ENCODE measurements at regions not wholly inside any gene's neighbourhood (a gene's known extent, or its start where the extent isn't known, plus 50 kb on each side); places are given as distances from the start of the nearest gene placed in this dataset.

- DNase-seq (ENCODE audit: low spot score) = no peak
Measured at GRCh38 chr16:86917471-86918365, 339.4 kb downstream of the FOXL1 start.

- DNase-seq (ENCODE audit: low spot score) = no peak
Measured at GRCh38 chr16:86918637-86919036, 340.3 kb downstream of the FOXL1 start.

- DNase-seq (ENCODE audit: low spot score) = no peak
Measured at GRCh38 chr16:86919078-86919477, 340.7 kb downstream of the FOXL1 start.

GRCh38 chr16:86919578-86920305 is 341.4 kb downstream of the FOXL1 start:
- no peak for DNase-seq (ENCODE audit: low spot score)

- DNase-seq (ENCODE audit: low spot score) = no peak
Measured at GRCh38 chr16:86921289-86921688, 342.9 kb downstream of the FOXL1 start.

- no peak for DNase-seq (ENCODE audit: low spot score)
Measured at GRCh38 chr16:86922311-86922710, 344.0 kb downstream of the FOXL1 start.

GRCh38 chr16:86923656-86924055 is 345.3 kb downstream of the FOXL1 start:
- no peak for DNase-seq (ENCODE audit: low spot score)

GRCh38 chr16:86924537-86924936 is 346.2 kb downstream of the FOXL1 start:
- DNase-seq (ENCODE audit: low spot score) = no peak

- no peak for DNase-seq (ENCODE audit: low spot score)
Measured at GRCh38 chr16:86925067-86925791, 346.9 kb downstream of the FOXL1 start.

GRCh38 chr16:86926181-86927094 is 348.1 kb downstream of the FOXL1 start:
- no peak for DNase-seq (ENCODE audit: low spot score)

- no peak for DNase-seq (ENCODE audit: low spot score)
Measured at GRCh38 chr16:86927699-86928098, 349.4 kb downstream of the FOXL1 start.

- peak; percentile 3 for DNase-seq (ENCODE audit: low spot score)
Measured at GRCh38 chr16:86928523-86929011, 350.2 kb downstream of the FOXL1 start.

- DNase-seq (ENCODE audit: low spot score) = no peak
Measured at GRCh38 chr16:86929057-86929871, 350.9 kb downstream of the FOXL1 start.

- DNase-seq (ENCODE audit: low spot score) = no peak
Measured at GRCh38 chr16:86930001-86930400, 351.7 kb downstream of the FOXL1 start.

GRCh38 chr16:86930663-86931373 is 352.5 kb downstream of the FOXL1 start:
- no peak for DNase-seq (ENCODE audit: low spot score)

GRCh38 chr16:86931410-86931941 is 353.1 kb downstream of the FOXL1 start:
- DNase-seq (ENCODE audit: low spot score) = no peak

GRCh38 chr16:86932130-86932982 is 354.0 kb downstream of the FOXL1 start:
- DNase-seq (ENCODE audit: low spot score) = no peak

- DNase-seq (ENCODE audit: low spot score) = no peak
Measured at GRCh38 chr16:86934581-86935375, 356.4 kb downstream of the FOXL1 start.
